SK-N-SH (cell line): ENCODE measurements at regions not wholly inside any gene's neighbourhood (a gene's known extent, or its start where the extent isn't known, plus 50 kb on each side); places are given as distances from the start of the nearest gene placed in this dataset.

Experiments
- CTCF ChIA-PET: fragments of 300-600, 350-600 bp; formaldehyde crosslinking; extraction: SDS; loops from one replicate; lab custom pipeline; 2021; lab: Yijun Ruan, JAX
- POLR2A ChIA-PET: fragments of 350-600 bp; sonication (Branson Sonifier 250); formaldehyde crosslinking; extraction: SDS; loops from one replicate; lab custom pipeline; 2020; ENCODE audit warnings: antibody characterized with exemption, inconsistent platforms; lab: Yijun Ruan, JAX
- DNase-seq: peaks from one replicate; pipeline ENCODE4 v3.0.0; 2012
- H2AFZ ChIP-seq: fragments of 200-600 bp; sonication (generic); 2 replicates; pipeline ENCODE4 v1.8.1; 2016; ENCODE audit warnings: antibody characterized with exemption, mild to moderate bottlenecking, low read depth
- H3F3A ChIP-seq: fragments of 200-600 bp; sonication (generic); replicated peaks from 2 replicates; pipeline ENCODE3; 2016; ENCODE audit warnings: antibody characterized with exemption, mild to moderate bottlenecking; ENCODE audit not compliant: insufficient read depth
- H3K27ac ChIP-seq, 2 experiments: fragments of 200-500 bp in 1 of 2; fragments of 200-600 bp in 1 of 2; sonication (Bioruptor generic) in 1 of 2; sonication (generic), shearing (Covaris generic) in 1 of 2; 2 replicates each; pipeline versions ENCODE4 v1.5.1 to v1.6.1; 2014 to 2016; ENCODE audit warnings: low read depth in 2 of 2, inconsistent platforms in 1 of 2, low read length in 1 of 2, mild to moderate bottlenecking in 1 of 2, mixed read lengths in 1 of 2
- H3K27me3 ChIP-seq: fragments of 200-600 bp; sonication (generic), shearing (Covaris generic); 2 replicates; pipeline ENCODE4 v1.6.1; 2016; ENCODE audit warnings: mixed run types; ENCODE audit not compliant: insufficient read depth
- H3K36me3 ChIP-seq, 2 experiments: fragments of 200-500 bp in 1 of 2; fragments of 200-600 bp in 1 of 2; sonication (Bioruptor generic) in 1 of 2; sonication (generic) in 1 of 2; replicated peaks in 1 of 2; 2 replicates each; pipeline versions ENCODE3 to v1.5.1; 2014 to 2016; ENCODE audit warnings: low read length in 1 of 2, mild to moderate bottlenecking in 1 of 2; ENCODE audit not compliant: insufficient read depth in 2 of 2, control insufficient read depth in 1 of 2
- H3K4me1 ChIP-seq, 2 experiments: fragments of 200-500 bp in 1 of 2; fragments of 200-600 bp in 1 of 2; sonication (Bioruptor generic) in 1 of 2; sonication (generic), shearing (Covaris generic) in 1 of 2; 2 replicates each; pipeline versions ENCODE4 v1.5.1 to v1.6.1; 2014 to 2016; ENCODE audit warnings: low read depth in 1 of 2, low read length in 1 of 2, mixed run types in 1 of 2; ENCODE audit not compliant: insufficient read depth in 2 of 2, control insufficient read depth in 1 of 2
- H3K4me2 ChIP-seq: fragments of 200-600 bp; sonication (generic), shearing (Covaris generic); 2 replicates; pipeline ENCODE4 v1.6.1; 2017; ENCODE audit warnings: mixed run types
- H3K4me3 ChIP-seq, 2 experiments: fragments of 200-500 bp in 1 of 2; fragments of 200-600 bp in 1 of 2; sonication (Bioruptor generic) in 1 of 2; sonication (generic), shearing (Covaris generic) in 1 of 2; 2 replicates each; pipeline versions ENCODE4 v1.5.1 to v1.8.1; 2014 to 2016; ENCODE audit warnings: low read depth in 2 of 2, inconsistent platforms in 1 of 2, low read length in 1 of 2, mild to moderate bottlenecking in 1 of 2, mixed read lengths in 1 of 2, moderate library complexity in 1 of 2
- H3K79me2 ChIP-seq: fragments of 200-600 bp; sonication (generic); 2 replicates; pipeline ENCODE4 v1.8.1; 2017; ENCODE audit warnings: mild to moderate bottlenecking; ENCODE audit not compliant: insufficient read depth
- H3K9ac ChIP-seq: fragments of 200-600 bp; sonication (generic); 2 replicates; pipeline ENCODE4 v1.6.1; 2017; ENCODE audit warnings: mixed run types
- H3K9me2 ChIP-seq: fragments of 200-600 bp; sonication (generic); 2 replicates; pipeline ENCODE4 v1.6.1; 2017; ENCODE audit warnings: mixed run types
- H3K9me3 ChIP-seq: fragments of 200-600 bp; sonication (generic); 2 replicates; pipeline ENCODE4 v1.6.1; 2017; ENCODE audit warnings: mixed run types, mild to moderate bottlenecking, moderate library complexity
- H4K20me1 ChIP-seq: fragments of 200-600 bp; sonication (generic); 2 replicates; pipeline ENCODE4 v1.6.1; 2017; ENCODE audit warnings: mild to moderate bottlenecking, mixed run types; ENCODE audit not compliant: insufficient read depth
- CHD2 ChIP-seq: fragments of 150-350 bp; IDR thresholded peaks from 2 replicates; pipeline ENCODE4 v1.6.1; 2018; ENCODE audit warnings: low read length; ENCODE audit not compliant: partially characterized antibody
- EP300 ChIP-seq, 2 experiments: IDR thresholded peaks; 2 replicates each; pipeline versions ENCODE4 v1.4.0 to v1.6.1; 2012; ENCODE audit warnings: borderline replicate concordance in 1 of 2, low read depth in 1 of 2, low read length in 1 of 2
- EZH2phosphoT487 ChIP-seq: fragments of 200-600 bp; sonication (generic); IDR thresholded peaks from 2 replicates; pipeline ENCODE4 v1.6.1; 2017; ENCODE audit warnings: low read depth, mixed run types, mild to moderate bottlenecking, antibody characterized with exemption, moderate library complexity, borderline replicate concordance
- FOXJ3 ChIP-seq: sonication (generic); formaldehyde crosslinking; IDR thresholded peaks from 2 replicates; pipeline ENCODE4 v1.5.1; 2020; ENCODE audit warnings: mild to moderate bottlenecking, missing genetic modification reagents
- GABPA ChIP-seq: IDR thresholded peaks from 2 replicates; pipeline ENCODE4 v1.4.0; 2012; ENCODE audit warnings: low read depth, mild to moderate bottlenecking
- GATA2 ChIP-seq: sonication (generic); formaldehyde crosslinking; IDR thresholded peaks from 2 replicates; pipeline ENCODE4 v1.5.0; 2020; ENCODE audit warnings: mild to moderate bottlenecking, missing genetic modification reagents
- JUND ChIP-seq: IDR thresholded peaks from 2 replicates; pipeline ENCODE4 v1.4.0; 2012
- MXI1 ChIP-seq: IDR thresholded peaks from 2 replicates; pipeline ENCODE4 v1.6.1; 2012; ENCODE audit warnings: mild to moderate bottlenecking, low read depth, low read length, improper control_type of control experiment
- NFIC ChIP-seq: IDR thresholded peaks from 2 replicates; pipeline ENCODE4 v1.4.0; 2012; ENCODE audit warnings: borderline replicate concordance
- NRF1 ChIP-seq: IDR thresholded peaks from 2 replicates; pipeline ENCODE4 v1.6.1; 2012; ENCODE audit warnings: low read depth, mild to moderate bottlenecking, low read length
- POLR2AphosphoS5 ChIP-seq: IDR thresholded peaks from 2 replicates; pipeline ENCODE4 v1.6.1; 2012; ENCODE audit warnings: low read depth, low read length
- RAD21 ChIP-seq: IDR thresholded peaks from 2 replicates; pipeline ENCODE4 v1.6.1; 2012; ENCODE audit warnings: mild to moderate bottlenecking, low read length
- RFX5 ChIP-seq: IDR thresholded peaks from 2 replicates; pipeline ENCODE4 v1.6.1; 2012; ENCODE audit warnings: mild to moderate bottlenecking, improper control_type of control experiment, low read length
- SIN3A ChIP-seq: IDR thresholded peaks from 2 replicates; pipeline ENCODE4 v1.6.1; 2012; ENCODE audit warnings: low read depth, mild to moderate bottlenecking, low read length, moderate library complexity, borderline replicate concordance
- TAF1 ChIP-seq: IDR thresholded peaks from 2 replicates; pipeline ENCODE4 v1.6.1; 2012; ENCODE audit warnings: low read depth, mild to moderate bottlenecking, low read length, moderate library complexity, borderline replicate concordance
- TCF12 ChIP-seq: IDR thresholded peaks from 2 replicates; pipeline ENCODE4 v1.4.0; 2012
- TEAD4 ChIP-seq: IDR thresholded peaks from 2 replicates; pipeline ENCODE4 v1.4.0; 2012; ENCODE audit warnings: mild to moderate bottlenecking, borderline replicate concordance; ENCODE audit not compliant: insufficient read depth
- USF1 ChIP-seq: IDR thresholded peaks from 2 replicates; pipeline ENCODE4 v1.4.0; 2012; ENCODE audit warnings: low read depth, borderline replicate concordance
- YY1 ChIP-seq: IDR thresholded peaks from 2 replicates; pipeline ENCODE4 v1.4.0; 2012; ENCODE audit warnings: low read depth, mild to moderate bottlenecking
- ZBTB33 ChIP-seq: IDR thresholded peaks from 2 replicates; pipeline ENCODE4 v1.4.0; 2012; ENCODE audit warnings: low read depth, borderline replicate concordance
- WGBS: methylation state at CpG from one replicate; pipeline ENCODE4 v1.1.6; 2017; ENCODE audit warnings: low lambda C conversion rate; 5-methylcytosine and 5-hydroxymethylcytosine counted together
- TF ChIP-seq, protein P1 (sequence below): fragments of 200-600 bp; sonication (generic); IDR thresholded peaks from 2 replicates; pipeline ENCODE4 v1.6.1; 2017; ENCODE audit warnings: antibody characterized with exemption, mild to moderate bottlenecking, moderate library complexity

- no peaks in the 10 kb centered on the region for H3K9me3 ChIP-seq
- H3K4me2 ChIP-seq, result no peak overlapping the region
- H3K4me1 ChIP-seq, result peaks cover 0 to 5% of the 10 kb centered on the region in 2 experiments; a peak in 1 of 4 replicates
- H3K27me3 ChIP-seq, result peaks cover 35% of the 10 kb centered on the region; the same call in 1 of the 2 replicates
- no peaks in the 10 kb centered on the region for H3K36me3 ChIP-seq
- no peaks in the 10 kb centered on the region for H3K79me2 ChIP-seq
- H3F3A ChIP-seq, result peaks cover 3% of the 10 kb centered on the region
- no peak overlapping the region for H2AFZ ChIP-seq
- POLR2A ChIA-PET, result no interaction called here
- CTCF ChIA-PET, result interaction anchor here (1.4 to 1.8 kb wide), 4 partner anchors 10 to 156 kb away, joined by 3 to 5 read pairs (median 4); no protein-coding TSS in a partner anchor
- H3K4me3 ChIP-seq, result no peak overlapping the region
- no peaks in the 10 kb centered on the region for H4K20me1 ChIP-seq
- H3K9ac ChIP-seq, result no peak overlapping the region
- no peaks in the 10 kb centered on the region for H3K9me2 ChIP-seq
- no peak overlapping the region for H3K27ac ChIP-seq
- DNase-seq, result no peak
- WGBS, result 50% methylated on average over 10 of the region's 10 CpGs
- no peak for TF ChIP-seq CHD2
- TF ChIP-seq EP300 (IDR thresholded peaks at IDR 0.05; ENCODE audit: borderline replicate concordance in 1 of 2, low read depth in 1 of 2, low read length in 1 of 2), result no peak
- TF ChIP-seq TEAD4, result no peak
- TF ChIP-seq SIN3A, result no peak
- no peak for TF ChIP-seq GATA2
- TF ChIP-seq NRF1, result no peak
- no peak for TF ChIP-seq GABPA
- no peak for TF ChIP-seq RFX5
- TF ChIP-seq NFIC, result no peak
- TF ChIP-seq MXI1, result no peak
- no peak for TF ChIP-seq RAD21
- no peak for TF ChIP-seq JUND
- no peak for TF ChIP-seq ZBTB33
- no peak for TF ChIP-seq USF1
- TF ChIP-seq TCF12, result no peak
Observed at GRCh38 chr17:79235808-79236207, 161.2 kb downstream of the ENGASE start.

DNA sequence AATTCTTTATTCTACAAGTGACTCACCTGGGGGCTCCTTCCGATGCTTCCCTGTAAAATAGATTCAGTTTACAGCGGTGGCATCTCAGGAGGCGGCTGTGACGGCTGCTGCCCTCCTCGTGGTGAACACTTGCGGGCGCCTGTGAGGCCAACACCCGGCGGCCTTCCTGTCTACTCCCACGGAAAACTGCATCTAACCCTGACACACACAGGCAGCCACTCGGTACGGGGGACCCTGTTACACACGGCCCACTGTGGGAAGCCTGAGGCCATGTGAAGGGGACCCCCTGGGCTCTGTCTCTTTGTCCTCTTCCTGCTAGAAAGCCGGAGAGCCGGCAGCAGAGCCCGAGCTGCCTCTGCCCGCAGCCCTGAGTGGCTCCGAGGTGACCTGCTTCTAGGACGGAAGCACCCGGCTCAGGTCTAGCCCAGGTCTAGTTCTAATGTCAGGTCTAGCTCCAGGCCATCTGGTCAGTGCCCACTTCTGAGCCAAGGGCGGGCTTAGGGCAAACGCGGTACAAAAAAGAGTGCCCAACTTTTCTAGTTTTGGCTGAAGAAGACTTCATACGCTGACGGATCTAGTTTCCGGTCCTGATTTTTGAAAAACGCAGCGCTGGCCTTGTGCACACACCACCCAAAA, 159.4 kb downstream of the ENGASE start:
- 68% methylated on average over 22 of the region's 28 CpGs for WGBS
- no peak overlapping the region for H3K4me2 ChIP-seq

More for the DNA sequence above, 159.4 kb downstream of the ENGASE start:
- Histone ChIP-seq H3K79me2 (no peaks in the 10 kb centered on the region), H3K4me3 (no peak overlapping the region), H3K36me3 (no peaks in the 10 kb centered on the region), H4K20me1 (no peaks in the 10 kb centered on the region), H3K9me2 (no peaks in the 10 kb centered on the region), H3K9ac (no peak overlapping the region), H3K27me3 (peaks cover 26% of the 10 kb centered on the region; the same call in 1 of the 2 replicates), H3K4me1 (peaks cover 0 to 5% of the 10 kb centered on the region in 2 experiments; a peak in 1 of 4 replicates), H3K27ac (no peak overlapping the region), H2AFZ (no peak overlapping the region), H3K9me3 (no peaks in the 10 kb centered on the region), H3F3A (peaks cover 3% of the 10 kb centered on the region)
- TF ChIP-seq TAF1 (no peak), YY1 (no peak), POLR2AphosphoS5 (no peak), FOXJ3 (no peak), EZH2phosphoT487 (no peak)
- TF ChIP-seq, protein P1, sequence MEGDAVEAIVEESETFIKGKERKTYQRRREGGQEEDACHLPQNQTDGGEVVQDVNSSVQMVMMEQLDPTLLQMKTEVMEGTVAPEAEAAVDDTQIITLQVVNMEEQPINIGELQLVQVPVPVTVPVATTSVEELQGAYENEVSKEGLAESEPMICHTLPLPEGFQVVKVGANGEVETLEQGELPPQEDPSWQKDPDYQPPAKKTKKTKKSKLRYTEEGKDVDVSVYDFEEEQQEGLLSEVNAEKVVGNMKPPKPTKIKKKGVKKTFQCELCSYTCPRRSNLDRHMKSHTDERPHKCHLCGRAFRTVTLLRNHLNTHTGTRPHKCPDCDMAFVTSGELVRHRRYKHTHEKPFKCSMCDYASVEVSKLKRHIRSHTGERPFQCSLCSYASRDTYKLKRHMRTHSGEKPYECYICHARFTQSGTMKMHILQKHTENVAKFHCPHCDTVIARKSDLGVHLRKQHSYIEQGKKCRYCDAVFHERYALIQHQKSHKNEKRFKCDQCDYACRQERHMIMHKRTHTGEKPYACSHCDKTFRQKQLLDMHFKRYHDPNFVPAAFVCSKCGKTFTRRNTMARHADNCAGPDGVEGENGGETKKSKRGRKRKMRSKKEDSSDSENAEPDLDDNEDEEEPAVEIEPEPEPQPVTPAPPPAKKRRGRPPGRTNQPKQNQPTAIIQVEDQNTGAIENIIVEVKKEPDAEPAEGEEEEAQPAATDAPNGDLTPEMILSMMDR, result no peak
- ChIA-PET CTCF (interaction anchor here (1.5 kb wide), 1 partner anchor 154 kb away, joined by 3 read pairs; no protein-coding TSS in a partner anchor), POLR2A (no interaction called here)
- DNase-seq, result no peak
